SK-N-SH treated with all-trans-retinoic acid at 6 μM for 48 hours (cell line): ENCODE measurements at regions not wholly inside any gene's neighbourhood (a gene's known extent, or its start where the extent isn't known, plus 50 kb on each side); places are given as distances from the start of the nearest gene placed in this dataset.

ENCODE experiments used
- ATAC-seq: fragments of 200-7000 bp; cut with Tn5 transposase; 3 replicates; pipeline ENCODE4 v1.9.1; 2020; ENCODE audit warnings: mild to moderate bottlenecking, moderate library complexity
- ARNTL ChIP-seq: fragments of 450-650 bp; formaldehyde crosslinking; IDR thresholded peaks from 2 replicates; pipeline ENCODE4 v1.5.0; 2020; ENCODE audit warnings: low read depth, mild to moderate bottlenecking, moderate library complexity, borderline replicate concordance
- BACH2 ChIP-seq: fragments of 250-450 bp; sonication (Bioruptor Pico); IDR thresholded peaks from 2 replicates; pipeline ENCODE4 v1.9.0; 2021; ENCODE audit warnings: mild to moderate bottlenecking, borderline replicate concordance
- CREB5 ChIP-seq: fragments of 250-450 bp; sonication (Bioruptor Pico); IDR thresholded peaks from 2 replicates; pipeline ENCODE4 v1.5.1; 2020; ENCODE audit warnings: low read depth, mild to moderate bottlenecking, moderate library complexity
- CSDC2 ChIP-seq: fragments of 250-450 bp; sonication (Bioruptor Pico); IDR thresholded peaks from 2 replicates; pipeline ENCODE4 v1.5.0; 2020; ENCODE audit warnings: mild to moderate bottlenecking, moderate library complexity
- ESRRG ChIP-seq: fragments of 250-450 bp; sonication (Bioruptor Pico); IDR thresholded peaks from 2 replicates; pipeline ENCODE4 v1.6.1; 2021; ENCODE audit warnings: mild to moderate bottlenecking
- GLIS3 ChIP-seq: fragments of 250-450 bp; sonication (Bioruptor Pico); IDR thresholded peaks from 2 replicates; pipeline ENCODE4 v1.5.0; 2020; ENCODE audit warnings: mild to moderate bottlenecking, moderate library complexity
- OSR1 ChIP-seq: fragments of 250-450 bp; sonication (Bioruptor Pico); IDR thresholded peaks from 2 replicates; pipeline ENCODE4 v1.8.0; 2022; ENCODE audit warnings: moderate library complexity, mild to moderate bottlenecking, inconsistent platforms
- PATZ1 ChIP-seq: fragments of 250-450 bp; sonication (Bioruptor Pico); IDR thresholded peaks from 2 replicates; pipeline ENCODE4 v1.8.0; 2020; ENCODE audit warnings: mild to moderate bottlenecking, moderate library complexity, borderline replicate concordance
- RARB ChIP-seq: fragments of 250-450 bp; sonication (Bioruptor Pico); IDR thresholded peaks from 2 replicates; pipeline ENCODE4 v1.8.0; 2021; ENCODE audit warnings: mild to moderate bottlenecking, moderate library complexity
- SNAI2 ChIP-seq: fragments of 250-450 bp; sonication (Bioruptor Pico); IDR thresholded peaks from 2 replicates; pipeline ENCODE4 v1.5.0; 2020; ENCODE audit warnings: mild to moderate bottlenecking, moderate library complexity
- TCF4 ChIP-seq: fragments of 250-450 bp; sonication (Bioruptor Pico); IDR thresholded peaks from 2 replicates; pipeline ENCODE4 v1.8.0; 2021; ENCODE audit warnings: mild to moderate bottlenecking, moderate library complexity, borderline replicate concordance
- TOX ChIP-seq: fragments of 250-450 bp; sonication (Bioruptor Pico); IDR thresholded peaks from 2 replicates; pipeline ENCODE4 v1.8.0; 2021; ENCODE audit warnings: mild to moderate bottlenecking, moderate library complexity, borderline replicate concordance
- TSHZ2 ChIP-seq: fragments of 250-450 bp; sonication (Bioruptor Pico); IDR thresholded peaks from 2 replicates; pipeline ENCODE4 v1.5.0; 2020; ENCODE audit warnings: mild to moderate bottlenecking, moderate library complexity
- ZC3H10 ChIP-seq: fragments of 250-450 bp; sonication (Bioruptor Pico); IDR thresholded peaks from 2 replicates; pipeline ENCODE4 v1.5.1; 2021; ENCODE audit warnings: mild to moderate bottlenecking, moderate library complexity
- ZFP3 ChIP-seq: fragments of 250-450 bp; sonication (Bioruptor Pico); IDR thresholded peaks from 2 replicates; pipeline ENCODE4 v1.5.0; 2020; ENCODE audit warnings: mild to moderate bottlenecking, moderate library complexity
- ZFP30 ChIP-seq: fragments of 450-650 bp; formaldehyde crosslinking; IDR thresholded peaks from 2 replicates; pipeline ENCODE4 v1.5.0; 2022; ENCODE audit warnings: mild to moderate bottlenecking, moderate library complexity
- ZNF565 ChIP-seq: fragments of 450-650 bp; formaldehyde crosslinking; conservative IDR thresholded peaks from 2 replicates; pipeline ENCODE4 v1.5.0; 2020; ENCODE audit warnings: low read depth, mild to moderate bottlenecking, moderate library complexity
- ZNF70 ChIP-seq: fragments of 450-650 bp; formaldehyde crosslinking; IDR thresholded peaks from 2 replicates; pipeline ENCODE4 v1.5.0; 2020; ENCODE audit warnings: mild to moderate bottlenecking, moderate library complexity
- ZNF8 ChIP-seq: fragments of 450-650 bp; formaldehyde crosslinking; IDR thresholded peaks from 2 replicates; pipeline ENCODE4 v1.5.0; 2020; ENCODE audit warnings: mild to moderate bottlenecking, moderate library complexity
- TF ChIP-seq, protein P1 (sequence below): fragments of 250-450 bp; sonication (Bioruptor Pico); IDR thresholded peaks from 2 replicates; pipeline ENCODE4 v1.5.1; 2021; ENCODE audit warnings: mild to moderate bottlenecking, moderate library complexity
- TF ChIP-seq, protein P2 (sequence below): fragments of 250-450 bp; sonication (Bioruptor Pico); IDR thresholded peaks from 2 replicates; pipeline ENCODE4 v1.8.0; 2021; ENCODE audit warnings: low read depth, mild to moderate bottlenecking, moderate library complexity, borderline replicate concordance

DNA sequence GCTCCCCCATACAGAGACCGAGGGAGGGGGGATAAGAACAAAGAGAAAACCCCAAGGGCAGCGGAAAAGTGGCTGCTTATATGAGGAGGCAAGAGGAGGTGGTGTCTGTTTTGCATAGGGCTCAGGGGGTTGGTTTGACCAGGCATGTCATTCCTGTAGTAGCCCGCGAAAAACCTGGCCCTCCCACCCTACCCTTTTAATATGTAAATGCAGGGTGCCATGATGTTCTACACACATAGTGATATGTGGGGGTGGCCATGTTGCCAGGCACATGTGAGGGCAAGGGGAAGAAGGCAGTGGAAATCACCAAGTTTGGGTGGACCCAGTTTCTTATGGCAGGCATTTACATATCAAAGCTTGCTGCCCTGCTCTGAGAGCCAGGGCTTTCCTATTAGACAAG lies 203.5 kb upstream of the UBL3 start:
- TF ChIP-seq PATZ1 (no peak), SNAI2 (CRISPR knock-in tag) (no peak), TCF4 (CRISPR knock-in tag) (no peak), GLIS3 (CRISPR knock-in tag) (no peak), TOX (no peak), OSR1 (no peak), ZNF565 (CRISPR knock-in tag) (no peak), CREB5 (CRISPR knock-in tag) (no peak), RARB (CRISPR knock-in tag) (no peak), ZC3H10 (CRISPR knock-in tag) (no peak), ZFP30 (no peak), ESRRG (no peak), CSDC2 (CRISPR knock-in tag) (no peak), ARNTL (no peak), ZFP3 (CRISPR knock-in tag) (no peak), TSHZ2 (CRISPR knock-in tag) (no peak)
- TF ChIP-seq, protein P1, sequence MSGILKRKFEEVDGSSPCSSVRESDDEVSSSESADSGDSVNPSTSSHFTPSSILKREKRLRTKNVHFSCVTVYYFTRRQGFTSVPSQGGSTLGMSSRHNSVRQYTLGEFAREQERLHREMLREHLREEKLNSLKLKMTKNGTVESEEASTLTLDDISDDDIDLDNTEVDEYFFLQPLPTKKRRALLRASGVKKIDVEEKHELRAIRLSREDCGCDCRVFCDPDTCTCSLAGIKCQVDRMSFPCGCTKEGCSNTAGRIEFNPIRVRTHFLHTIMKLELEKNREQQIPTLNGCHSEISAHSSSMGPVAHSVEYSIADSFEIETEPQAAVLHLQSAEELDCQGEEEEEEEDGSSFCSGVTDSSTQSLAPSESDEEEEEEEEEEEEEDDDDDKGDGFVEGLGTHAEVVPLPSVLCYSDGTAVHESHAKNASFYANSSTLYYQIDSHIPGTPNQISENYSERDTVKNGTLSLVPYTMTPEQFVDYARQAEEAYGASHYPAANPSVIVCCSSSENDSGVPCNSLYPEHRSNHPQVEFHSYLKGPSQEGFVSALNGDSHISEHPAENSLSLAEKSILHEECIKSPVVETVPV (CRISPR knock-in tag), result no peak
- TF ChIP-seq, protein P2, sequence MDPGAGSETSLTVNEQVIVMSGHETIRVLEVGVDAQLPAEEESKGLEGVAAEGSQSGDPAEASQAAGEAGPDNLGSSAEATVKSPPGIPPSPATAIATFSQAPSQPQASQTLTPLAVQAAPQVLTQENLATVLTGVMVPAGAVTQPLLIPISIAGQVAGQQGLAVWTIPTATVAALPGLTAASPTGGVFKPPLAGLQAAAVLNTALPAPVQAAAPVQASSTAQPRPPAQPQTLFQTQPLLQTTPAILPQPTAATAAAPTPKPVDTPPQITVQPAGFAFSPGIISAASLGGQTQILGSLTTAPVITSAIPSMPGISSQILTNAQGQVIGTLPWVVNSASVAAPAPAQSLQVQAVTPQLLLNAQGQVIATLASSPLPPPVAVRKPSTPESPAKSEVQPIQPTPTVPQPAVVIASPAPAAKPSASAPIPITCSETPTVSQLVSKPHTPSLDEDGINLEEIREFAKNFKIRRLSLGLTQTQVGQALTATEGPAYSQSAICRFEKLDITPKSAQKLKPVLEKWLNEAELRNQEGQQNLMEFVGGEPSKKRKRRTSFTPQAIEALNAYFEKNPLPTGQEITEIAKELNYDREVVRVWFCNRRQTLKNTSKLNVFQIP (CRISPR knock-in tag), result no peak
- no peak for ATAC-seq

DNA sequence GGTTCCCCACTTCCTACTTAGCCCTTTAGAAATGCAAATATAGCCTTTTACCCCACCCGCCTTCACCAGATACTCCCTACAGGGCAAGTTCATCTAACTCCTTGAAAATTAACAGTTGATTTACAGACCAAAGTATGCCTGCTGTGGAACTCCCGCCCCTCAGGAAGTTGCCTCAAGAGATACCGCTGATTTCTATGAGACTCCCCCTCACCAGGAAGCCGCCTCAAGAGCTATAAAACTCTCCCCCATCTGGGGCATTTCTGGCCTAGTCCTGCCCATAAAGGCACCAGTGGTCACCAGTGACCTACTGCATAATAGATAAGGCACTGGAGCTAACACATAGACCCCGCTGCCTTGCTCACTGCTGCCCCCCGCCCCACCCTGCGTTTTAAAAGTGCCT lies 201.7 kb upstream of the UBL3 start:
- TF ChIP-seq CREB5 (CRISPR knock-in tag), result no peak
- no peak for TF ChIP-seq ZFP3 (CRISPR knock-in tag)
- no peak for TF ChIP-seq BACH2 (CRISPR knock-in tag)
- TF ChIP-seq ZNF8 (CRISPR knock-in tag), result no peak
- TF ChIP-seq, protein P2 (CRISPR knock-in tag), result no peak
- no peak for TF ChIP-seq ZNF70 (CRISPR knock-in tag)
- TF ChIP-seq, protein P1 (CRISPR knock-in tag), result no peak
- no peak for TF ChIP-seq ZC3H10 (CRISPR knock-in tag)
- no peak for ATAC-seq
